Caco-2 (cell line): ENCODE measurements at regions not wholly inside any gene's neighbourhood (a gene's known extent, or its start where the extent isn't known, plus 50 kb on each side); places are given as distances from the start of the nearest gene placed in this dataset.

Experiments
- BruUV-seq: library from RNA; stranded (reverse); fragments of 400-500 nt; replicated peaks from 2 replicates; lab custom pipeline; 2021; lab: Mats Ljungman, UMichigan
- CTCF ChIA-PET: fragments of 300-600 bp; sonication (Branson Sonifier 250); formaldehyde crosslinking; loops from one replicate; lab custom pipeline; 2022; ENCODE audit warnings: antibody characterized with exemption; lab: Charles Lee
- POLR2A ChIA-PET: fragments of 300-600 bp; sonication (Branson Sonifier 250); formaldehyde crosslinking; loops from one replicate; lab custom pipeline; 2022; ENCODE audit warnings: antibody characterized with exemption; lab: Charles Lee
- DNase-seq, 2 experiments: peaks; one replicate each; pipeline versions ENCODE4 v3.0.0 to v3.0.0-alpha.2; 2020 to 2022
- H3K27me3 ChIP-seq: replicated peaks from 2 replicates; pipeline ENCODE4 v1.6.0; 2011; ENCODE audit warnings: low read length; ENCODE audit not compliant: control insufficient read depth, insufficient read depth
- H3K36me3 ChIP-seq: 2 replicates; pipeline ENCODE4 v1.5.1; 2011; ENCODE audit warnings: low read length; ENCODE audit not compliant: control insufficient read depth, insufficient read depth
- H3K4me1 ChIP-seq: fragments of 250-450 bp; sonication (Bioruptor Pico); 2 replicates; pipeline ENCODE4 v1.5.1; 2020; ENCODE audit warnings: mild to moderate bottlenecking
- H3K4me3 ChIP-seq: 2 replicates; pipeline ENCODE4 v1.5.1; 2011; ENCODE audit warnings: low read depth, mild to moderate bottlenecking, control low read depth, low read length
- H3K9me3 ChIP-seq: fragments of 250-450 bp; sonication (Bioruptor Pico); 2 replicates; pipeline ENCODE4 v1.5.1; 2020; ENCODE audit warnings: mild to moderate bottlenecking, moderate library complexity
- H3K27ac Mint-ChIP-seq: one replicate; pipeline ENCODE4 v1.8.0; 2022; ENCODE audit warnings: mixed read lengths; ENCODE audit not compliant: unreplicated experiment
- H3K27me3 Mint-ChIP-seq: one replicate; pipeline ENCODE4 v1.8.0; 2022; ENCODE audit warnings: mixed read lengths; ENCODE audit not compliant: insufficient read depth, unreplicated experiment
- H3K36me3 Mint-ChIP-seq: one replicate; pipeline ENCODE4 v1.8.0; 2022; ENCODE audit warnings: mild to moderate bottlenecking, mixed read lengths; ENCODE audit not compliant: insufficient read depth, unreplicated experiment
- H3K4me1 Mint-ChIP-seq: one replicate; pipeline ENCODE4 v1.8.0; 2022; ENCODE audit warnings: low read depth, mixed read lengths; ENCODE audit not compliant: unreplicated experiment
- H3K4me3 Mint-ChIP-seq: one replicate; pipeline ENCODE4 v1.8.0; 2022; ENCODE audit warnings: mild to moderate bottlenecking, moderate library complexity, mixed read lengths; ENCODE audit not compliant: unreplicated experiment
- H3K9me3 Mint-ChIP-seq: one replicate; pipeline ENCODE4 v1.8.0; 2022; ENCODE audit warnings: mixed read lengths; ENCODE audit not compliant: unreplicated experiment
- CTCF ChIP-seq, 2 experiments: fragments of 200-600 bp in 1 of 2; IDR thresholded peaks; 1 replicate in 1 of 2; 2 replicates in 1 of 2; pipeline versions ENCODE4 v1.5.1 to v1.8.0; 2011 to 2022; ENCODE audit warnings: antibody characterized with exemption in 1 of 2, control low read depth in 1 of 2, inconsistent platforms in 1 of 2, low read depth in 1 of 2, low read length in 1 of 2, mild to moderate bottlenecking in 1 of 2, moderate library complexity in 1 of 2; ENCODE audit not compliant: insufficient read depth in 1 of 2, severe bottlenecking in 1 of 2, unreplicated experiment in 1 of 2
- intact Hi-C: fragments of 100-400 bp; cut with micrococcal nuclease; formaldehyde crosslinking; loops from one replicate; pipeline ENCODE4 v1.10.0; 2022; ENCODE audit not compliant: unreplicated experiment

GRCh38 chr6:18742406-18742805, 355.3 kb downstream of the RNF144B start:
- BruUV-seq = no TSS peak
- Histone ChIP-seq H3K36me3 (no peaks in the 10 kb centered on the region), H3K4me3 (no peak overlapping the region), H3K27me3 (no peaks in the 10 kb centered on the region; the same call in 1 of the 2 replicates), H3K4me1 (no peaks in the 10 kb centered on the region), H3K9me3 (no peaks in the 10 kb centered on the region)
- no peak for DNase-seq
- intact Hi-C loops = no loop called here
- Mint-ChIP-seq H3K4me1 (no peaks in the 10 kb centered on the region), H3K4me3 (no peak overlapping the region), H3K27ac (no peak overlapping the region), H3K27me3 (no peaks in the 10 kb centered on the region), H3K9me3 (no peaks in the 10 kb centered on the region), H3K36me3 (no peaks in the 10 kb centered on the region)
- CTCF ChIA-PET = no interaction called here
- POLR2A ChIA-PET = no interaction called here
- no peak for TF ChIP-seq CTCF (IDR thresholded peaks at IDR 0.05; ENCODE audit: insufficient read depth in 1 of 2, low read depth in 1 of 2, low read length in 1 of 2, severe bottlenecking in 1 of 2, unreplicated experiment in 1 of 2)

- Mint-ChIP-seq H3K27ac (no peak overlapping the region), H3K4me1 (peaks cover 7% of the 10 kb centered on the region), H3K36me3 (no peaks in the 10 kb centered on the region), H3K4me3 (no peak overlapping the region), H3K9me3 (no peaks in the 10 kb centered on the region), H3K27me3 (peaks cover 3% of the 10 kb centered on the region)
- CTCF ChIA-PET = no interaction called here
- POLR2A ChIA-PET = no interaction called here
- no peaks in the 10 kb centered on the region for H3K9me3 ChIP-seq
- no peak overlapping the region for H3K4me3 ChIP-seq
- H3K36me3 ChIP-seq = no peaks in the 10 kb centered on the region
- no peak for TF ChIP-seq CTCF (IDR thresholded peaks at IDR 0.05; ENCODE audit: insufficient read depth in 1 of 2, low read depth in 1 of 2, low read length in 1 of 2, severe bottlenecking in 1 of 2, unreplicated experiment in 1 of 2)
- no peak for DNase-seq
- no peaks in the 10 kb centered on the region for H3K4me1 ChIP-seq
- BruUV-seq = no TSS peak
- no peaks in the 10 kb centered on the region; the same call in 1 of the 2 replicates for H3K27me3 ChIP-seq
- intact Hi-C loops = loop anchor here (5.0 kb wide), 2 partner anchors 219 to 1311 kb away; no protein-coding TSS in a partner anchor
Measured at GRCh38 chr6:18746727-18747126, 359.6 kb downstream of the RNF144B start.

- H3K27me3 ChIP-seq = no peaks in the 10 kb centered on the region; the same call in 1 of the 2 replicates
- H3K4me1 ChIP-seq = no peaks in the 10 kb centered on the region
- no peak for DNase-seq
- H3K4me3 ChIP-seq = no peak overlapping the region
- ChIA-PET POLR2A (no interaction called here), CTCF (no interaction called here)
- Mint-ChIP-seq H3K9me3 (no peaks in the 10 kb centered on the region), H3K27me3 (peaks cover 7% of the 10 kb centered on the region), H3K4me1 (peaks cover 7% of the 10 kb centered on the region), H3K36me3 (no peaks in the 10 kb centered on the region), H3K4me3 (no peak overlapping the region), H3K27ac (no peak overlapping the region)
- TF ChIP-seq CTCF (IDR thresholded peaks at IDR 0.05; ENCODE audit: insufficient read depth in 1 of 2, low read depth in 1 of 2, low read length in 1 of 2, severe bottlenecking in 1 of 2, unreplicated experiment in 1 of 2) = no peak
- BruUV-seq = no TSS peak
- no peaks in the 10 kb centered on the region for H3K9me3 ChIP-seq
- no peaks in the 10 kb centered on the region for H3K36me3 ChIP-seq
- intact Hi-C loops = loop anchor here (5.0 kb wide), 2 partner anchors 221 to 1309 kb away; no protein-coding TSS in a partner anchor
Measured at GRCh38 chr6:18748314-18748713, 361.2 kb downstream of the RNF144B start.
